GM20000 (cell line): ENCODE measurements at regions not wholly inside any gene's neighbourhood (a gene's known extent, or its start where the extent isn't known, plus 50 kb on each side); places are given as distances from the start of the nearest gene placed in this dataset.

Experiments used
- DNase-seq: peaks from one replicate; pipeline ENCODE4 v3.0.0; 2012; ENCODE audit warnings: low spot score
- TF ChIP-seq, protein P1 (sequence below): IDR thresholded peaks from 2 replicates; pipeline ENCODE4 v1.5.1; 2012; ENCODE audit warnings: mild to moderate bottlenecking, control low read depth; ENCODE audit errors: extremely low read depth, missing control alignments

DNA sequence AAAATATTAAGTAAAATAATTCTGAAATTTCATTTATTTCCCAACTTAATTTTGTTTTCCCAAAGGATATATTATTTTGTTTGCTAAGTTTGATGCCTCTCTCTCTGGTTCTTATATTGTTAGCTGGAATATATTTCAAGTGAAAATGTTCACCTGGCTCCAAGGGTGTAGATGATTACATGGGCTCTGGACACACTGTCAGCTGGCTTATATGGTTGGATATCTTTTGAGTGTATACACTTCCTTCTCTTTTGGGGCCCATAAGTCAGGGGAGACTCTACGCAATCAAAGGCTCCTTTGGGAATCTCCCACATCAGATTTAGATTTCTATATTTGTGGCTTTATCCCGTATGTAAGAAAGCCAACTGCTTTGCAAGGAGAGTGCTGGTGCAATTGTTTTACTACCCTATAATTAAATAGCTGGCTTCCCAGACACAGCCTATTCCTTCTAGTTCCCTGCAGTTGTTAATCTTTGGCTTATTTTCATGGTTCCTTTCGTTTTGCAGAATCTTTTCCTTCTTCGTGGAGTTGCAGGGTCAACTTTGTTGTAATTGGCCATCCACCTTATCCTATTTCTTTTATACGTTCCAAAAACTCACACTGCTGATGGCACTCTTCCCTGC is 225.7 kb downstream of the DPH6 start:
- TF ChIP-seq, protein P1, sequence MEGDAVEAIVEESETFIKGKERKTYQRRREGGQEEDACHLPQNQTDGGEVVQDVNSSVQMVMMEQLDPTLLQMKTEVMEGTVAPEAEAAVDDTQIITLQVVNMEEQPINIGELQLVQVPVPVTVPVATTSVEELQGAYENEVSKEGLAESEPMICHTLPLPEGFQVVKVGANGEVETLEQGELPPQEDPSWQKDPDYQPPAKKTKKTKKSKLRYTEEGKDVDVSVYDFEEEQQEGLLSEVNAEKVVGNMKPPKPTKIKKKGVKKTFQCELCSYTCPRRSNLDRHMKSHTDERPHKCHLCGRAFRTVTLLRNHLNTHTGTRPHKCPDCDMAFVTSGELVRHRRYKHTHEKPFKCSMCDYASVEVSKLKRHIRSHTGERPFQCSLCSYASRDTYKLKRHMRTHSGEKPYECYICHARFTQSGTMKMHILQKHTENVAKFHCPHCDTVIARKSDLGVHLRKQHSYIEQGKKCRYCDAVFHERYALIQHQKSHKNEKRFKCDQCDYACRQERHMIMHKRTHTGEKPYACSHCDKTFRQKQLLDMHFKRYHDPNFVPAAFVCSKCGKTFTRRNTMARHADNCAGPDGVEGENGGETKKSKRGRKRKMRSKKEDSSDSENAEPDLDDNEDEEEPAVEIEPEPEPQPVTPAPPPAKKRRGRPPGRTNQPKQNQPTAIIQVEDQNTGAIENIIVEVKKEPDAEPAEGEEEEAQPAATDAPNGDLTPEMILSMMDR = no peak
- no peak for DNase-seq

DNA sequence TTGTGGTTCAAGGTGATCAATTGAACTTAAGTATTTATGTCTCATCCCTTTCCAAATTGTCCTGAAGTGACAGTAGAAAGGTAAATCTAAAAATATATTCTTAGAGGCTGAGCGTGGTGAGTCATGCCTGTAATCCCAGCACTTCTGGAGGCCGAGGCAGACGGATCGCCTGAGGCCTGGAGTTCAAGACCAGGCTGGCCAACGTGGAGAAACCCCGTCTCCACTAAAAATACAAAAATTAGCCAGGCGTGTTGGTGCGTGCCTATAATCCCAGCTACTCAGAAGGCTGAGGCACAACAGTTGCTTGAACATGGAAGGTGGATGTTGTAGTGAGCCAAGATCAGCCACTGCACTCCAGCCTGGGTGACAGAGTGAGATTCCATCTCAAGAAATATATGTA is 226.6 kb downstream of the DPH6 start:
- TF ChIP-seq, protein P1 = no peak
- DNase-seq = no peak

DNA sequence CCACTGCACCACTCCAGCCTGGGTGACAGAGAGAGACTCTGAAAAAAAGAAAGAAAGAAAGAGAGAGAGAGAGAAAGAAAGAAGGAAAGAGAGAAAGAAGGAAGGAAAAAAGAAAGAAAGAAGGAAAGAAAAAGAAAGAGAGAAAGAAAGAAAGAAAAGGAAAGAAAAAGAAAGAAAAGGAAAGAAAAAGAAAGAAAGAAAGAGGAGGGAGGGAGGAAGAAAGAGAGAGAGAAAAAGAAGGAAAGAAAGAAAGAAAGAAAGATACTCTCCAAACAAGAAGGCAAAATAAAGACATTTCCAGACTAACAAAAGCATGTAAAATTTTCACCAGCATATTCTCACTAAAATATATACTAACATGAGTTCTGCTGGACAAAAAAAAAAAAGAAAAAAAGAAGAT is 228.7 kb downstream of the DPH6 start:
- TF ChIP-seq, protein P1 = no peak
- DNase-seq = no peak

DNA sequence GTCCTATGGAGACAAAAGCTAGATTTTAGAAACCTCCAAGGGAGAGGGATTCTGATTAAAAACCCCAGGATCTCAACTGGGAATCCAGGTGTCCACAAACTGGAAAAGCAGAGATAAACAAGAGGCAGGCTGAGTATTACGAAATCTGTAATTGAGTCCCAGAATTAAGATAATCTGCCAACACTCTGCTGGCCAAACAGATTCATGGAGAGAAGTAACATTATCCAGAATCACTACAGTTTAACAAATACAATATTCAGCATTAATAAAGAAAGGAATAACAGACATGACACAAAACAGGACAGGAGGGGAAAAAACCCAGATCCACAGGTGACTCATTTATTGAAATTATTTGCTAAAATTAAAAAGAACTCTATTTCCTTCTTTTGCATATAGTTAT is 227.2 kb upstream of the NANOGP8 start:
- DNase-seq = no peak
- TF ChIP-seq, protein P1 = no peak

DNA sequence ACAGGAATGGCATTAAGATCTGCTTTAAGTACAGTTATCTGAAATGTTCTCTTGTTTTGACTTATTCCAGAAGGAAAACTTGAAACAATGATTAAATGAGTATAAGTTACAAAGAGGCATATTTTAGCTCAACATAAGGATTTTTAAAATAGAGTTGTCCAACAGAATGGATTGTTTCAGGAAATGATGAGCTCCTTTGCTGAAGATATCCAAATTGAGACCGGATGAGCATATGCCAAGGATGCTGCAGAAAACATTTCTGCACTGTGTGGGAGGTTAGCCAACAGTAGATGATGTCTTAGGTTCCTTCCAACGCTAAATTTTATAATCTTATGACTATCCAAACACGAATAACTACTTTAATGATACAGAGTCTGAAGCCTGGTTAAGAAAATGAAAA is 226.5 kb upstream of the NANOGP8 start:
- no peak for DNase-seq
- TF ChIP-seq, protein P1 = no peak

DNA sequence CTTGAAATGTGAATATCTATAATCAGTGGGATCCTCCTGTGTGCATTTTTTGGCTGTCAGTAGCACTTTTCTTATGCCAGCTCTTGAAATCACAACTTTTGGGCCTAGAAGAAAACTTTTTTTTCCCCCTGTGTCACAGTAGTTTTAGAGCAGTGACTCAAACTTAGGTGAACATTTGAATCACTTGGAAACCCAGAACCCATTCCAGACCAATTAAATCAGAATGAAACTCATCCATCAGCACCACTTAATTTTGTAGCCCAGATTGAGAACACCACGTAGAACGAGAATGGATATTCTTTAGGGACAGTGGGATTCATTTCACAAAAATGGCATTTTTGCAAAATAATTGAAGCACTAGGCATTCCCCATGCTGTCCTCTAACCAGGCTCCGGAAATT is 224.8 kb upstream of the NANOGP8 start:
- TF ChIP-seq, protein P1 = no peak
- DNase-seq = no peak

DNA sequence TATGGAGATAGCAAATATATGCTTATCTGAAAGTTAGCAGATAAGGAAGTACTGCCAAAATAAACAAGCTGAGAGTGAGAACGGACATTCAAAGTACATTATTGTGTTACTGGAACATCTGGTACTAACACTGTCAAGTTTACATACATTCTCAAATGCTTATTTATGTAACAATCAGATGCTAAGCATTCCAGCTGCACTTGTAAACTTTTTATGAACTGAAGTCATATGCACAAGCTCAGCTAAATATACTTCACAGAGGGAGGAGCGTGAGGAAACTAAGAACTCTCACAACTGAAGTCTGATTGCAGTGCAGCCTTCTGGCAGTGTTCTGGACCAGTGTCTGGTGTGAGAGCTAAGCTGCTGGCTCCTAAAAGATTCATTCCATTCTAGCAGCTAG is 223.7 kb upstream of the NANOGP8 start:
- DNase-seq = no peak
- TF ChIP-seq, protein P1 = no peak
